HG02884 (cell line): ENCODE measurements at regions not wholly inside any gene's neighbourhood (a gene's known extent, or its start where the extent isn't known, plus 50 kb on each side); places are given as distances from the start of the nearest gene placed in this dataset.
A peak's percentile ranks its signal among the peaks of the same experiment; 100 is the strongest.
"Not testable (repeated sequence)": the region's sequence is repeated elsewhere in the genome, so short reads cannot be mapped to it uniquely, and the experiment has no call there.

Experiments
- ATAC-seq: cut with Tn5 transposase; IDR thresholded peaks from one replicate; pipeline ENCODE4 v1.9.1; 2021; ENCODE audit warnings: mild to moderate bottlenecking, moderate library complexity; ENCODE audit not compliant: unreplicated experiment

DNA sequence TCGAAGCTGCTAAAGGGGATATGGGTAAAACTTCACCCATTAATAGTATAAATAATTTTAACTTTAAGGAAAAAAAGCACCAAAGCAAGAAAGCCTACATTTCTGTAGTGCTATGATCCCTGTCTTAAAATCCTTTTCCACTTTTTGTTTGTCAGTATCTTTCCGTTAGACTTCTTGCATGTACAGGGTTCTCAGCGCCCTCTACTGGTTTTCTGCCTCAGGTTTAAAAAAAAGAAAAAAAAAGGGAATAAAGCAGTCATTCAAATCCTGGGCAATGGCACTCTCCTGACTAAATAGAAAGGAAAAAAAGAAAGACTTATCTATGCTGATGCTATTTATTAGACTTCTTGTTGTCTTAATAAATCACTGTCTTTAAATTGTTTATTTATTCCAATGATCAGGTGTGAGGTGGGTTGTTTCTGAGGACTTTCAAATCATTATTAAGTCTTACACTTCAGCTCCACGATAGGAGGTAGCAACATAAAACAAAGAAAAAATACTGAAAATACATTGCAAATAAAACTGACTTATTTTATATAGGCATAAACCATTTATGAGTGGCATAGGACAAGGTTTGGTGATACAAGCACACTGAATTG is 475.4 kb upstream of the NR5A2 start:
- ATAC-seq = no peak

DNA sequence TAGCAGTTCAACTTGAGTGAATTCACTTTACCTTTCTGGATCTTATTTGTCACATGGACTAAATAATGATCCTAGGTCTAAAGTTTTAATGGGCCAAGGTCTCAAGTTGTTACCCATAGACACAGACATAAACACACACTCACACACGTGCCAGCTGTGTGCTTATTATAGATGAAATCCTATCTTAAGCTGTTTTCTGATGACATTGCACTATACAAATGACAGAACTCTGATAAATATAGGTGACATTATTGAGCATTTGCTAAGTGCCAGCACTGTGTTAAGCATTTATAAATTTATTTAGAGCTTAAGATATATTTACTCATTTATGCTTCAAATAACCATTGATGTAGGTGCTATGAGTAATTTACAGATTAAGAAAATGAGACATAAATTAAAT is 474.4 kb upstream of the NR5A2 start:
- ATAC-seq = no peak

DNA sequence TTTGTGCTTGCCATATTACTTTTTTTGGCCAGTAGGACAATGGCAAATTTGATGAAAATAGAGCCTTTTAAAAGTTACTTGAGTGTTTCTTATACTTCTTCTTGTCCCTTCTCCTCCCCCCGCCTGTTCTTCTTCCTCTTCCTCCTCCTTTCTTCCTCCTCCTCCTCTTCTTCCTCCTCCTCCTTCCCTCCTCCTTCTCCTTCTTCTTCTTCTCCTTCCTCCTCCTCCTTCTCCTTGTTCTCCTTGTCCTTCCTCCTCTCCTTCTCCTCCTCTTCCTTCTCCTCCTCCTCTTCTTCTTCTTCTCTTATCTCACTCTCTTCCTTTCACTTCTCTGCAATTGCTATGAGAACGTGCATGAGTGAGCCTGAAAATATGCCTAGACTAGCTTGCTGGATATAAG is 466.2 kb upstream of the NR5A2 start:
- ATAC-seq = no peak

DNA sequence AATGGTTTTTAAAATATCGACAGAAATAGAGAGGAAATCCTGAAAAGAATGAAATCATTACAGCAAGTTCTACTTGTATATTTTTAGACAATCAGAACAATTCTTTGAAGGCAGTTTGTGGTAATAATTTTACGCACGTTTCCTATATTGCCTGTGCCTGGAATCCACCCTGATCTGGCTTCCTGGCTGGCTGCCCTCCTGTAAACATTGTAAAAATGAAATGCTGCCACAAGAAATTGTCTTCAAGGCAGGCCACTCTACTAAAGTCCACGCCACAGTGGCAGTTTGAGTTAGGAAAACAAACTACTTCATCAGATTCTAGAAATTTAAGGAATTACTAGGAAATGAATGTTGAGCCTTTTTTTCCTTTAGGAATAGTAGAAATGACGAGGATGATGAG is 454.5 kb upstream of the NR5A2 start:
- no peak for ATAC-seq

DNA sequence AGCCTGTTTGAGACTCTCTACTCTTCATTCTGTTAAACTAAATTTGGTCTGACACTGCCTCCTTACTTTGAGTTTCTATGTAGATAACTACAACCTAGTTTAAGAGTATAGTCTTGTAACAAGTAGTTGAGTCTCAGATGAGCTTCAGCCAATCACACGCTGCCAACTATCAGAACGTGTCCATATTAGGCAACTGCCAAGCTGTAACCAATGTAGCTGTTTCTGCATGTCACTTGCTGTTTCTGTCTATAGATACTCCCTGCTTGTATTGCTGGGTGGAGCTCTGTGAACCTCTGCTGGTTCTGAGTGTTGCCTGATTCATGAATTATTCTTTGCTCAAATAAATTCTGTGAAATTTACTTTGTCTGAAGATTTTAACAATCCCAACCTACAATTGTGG is 452.6 kb upstream of the NR5A2 start:
- no peak for ATAC-seq

DNA sequence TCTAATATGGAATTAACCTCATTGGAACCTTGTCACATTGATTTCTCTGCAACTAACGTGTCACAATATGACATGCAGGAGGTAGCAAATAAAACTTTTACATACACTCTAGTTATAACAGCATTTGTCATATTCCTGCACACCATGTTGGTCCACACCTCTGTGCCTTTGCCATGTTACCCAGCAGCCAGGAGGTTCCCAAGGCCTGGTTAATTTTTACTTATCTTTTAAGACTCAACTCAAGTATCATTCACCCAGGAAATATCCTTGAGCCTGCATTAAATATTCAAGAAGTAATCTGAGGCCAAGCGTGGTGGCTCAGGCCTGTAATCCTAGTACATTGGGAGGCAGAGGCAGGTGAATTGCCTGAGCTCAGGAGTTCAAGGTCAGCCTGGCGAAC is 447.2 kb upstream of the NR5A2 start:
- no peak for ATAC-seq

DNA sequence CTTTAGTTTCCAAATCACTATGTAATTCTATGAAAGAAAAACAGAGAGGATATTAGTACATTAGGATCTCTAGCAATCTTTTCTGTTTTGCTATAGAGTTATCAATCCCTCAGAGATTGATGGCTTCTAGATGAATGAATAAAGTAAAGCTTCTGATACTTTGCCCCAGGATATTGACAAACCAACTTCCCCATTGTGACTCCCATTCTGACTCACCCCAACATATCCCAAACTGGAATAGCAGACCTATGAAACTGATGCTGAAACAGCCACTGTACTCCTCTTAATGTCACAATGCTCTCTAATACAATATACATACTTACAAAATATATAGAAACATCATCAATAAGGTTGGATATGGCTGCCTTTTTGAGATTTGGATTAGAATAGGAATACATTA is 442.1 kb upstream of the NR5A2 start:
- ATAC-seq = no peak

DNA sequence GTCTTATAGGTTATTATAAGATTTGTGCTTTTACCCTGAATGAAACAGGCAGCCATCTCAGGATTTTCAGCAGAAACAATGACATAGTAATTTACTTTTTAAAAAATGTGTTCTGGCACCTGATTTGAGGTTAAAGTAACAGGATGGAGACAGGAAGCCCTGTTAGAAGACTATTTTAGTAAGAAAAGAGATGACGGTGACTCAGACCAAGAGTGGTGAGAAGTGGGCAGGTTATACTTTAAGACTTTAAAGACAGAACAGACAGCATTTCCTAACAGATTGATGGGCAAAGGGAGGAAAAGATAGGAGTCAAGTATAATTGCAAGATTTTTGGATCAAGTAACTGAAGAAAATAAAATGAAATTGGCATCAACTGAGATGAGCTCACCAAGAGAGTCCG is 436.8 kb upstream of the NR5A2 start:
- peak; percentile 96 for ATAC-seq

DNA sequence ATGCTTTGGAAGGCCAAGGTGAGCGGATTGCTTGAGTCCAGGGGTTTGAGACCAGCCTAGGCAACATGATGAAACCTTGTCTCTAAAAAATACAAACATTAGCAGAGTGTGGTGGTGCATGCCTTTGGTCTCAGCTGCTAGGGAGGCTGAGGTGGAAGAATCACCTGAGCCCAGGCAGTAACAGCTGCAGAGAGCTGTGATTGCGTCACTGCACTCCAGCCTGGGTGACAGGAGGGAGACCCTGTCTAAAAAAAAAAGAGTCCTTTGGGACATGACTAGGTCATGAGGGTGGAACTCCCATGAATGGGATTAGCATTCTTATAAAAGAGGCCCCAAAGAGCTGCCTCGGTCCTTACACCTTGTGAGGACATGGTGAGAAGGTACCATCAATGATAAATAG is 436.0 kb upstream of the NR5A2 start:
- ATAC-seq = no peak

DNA sequence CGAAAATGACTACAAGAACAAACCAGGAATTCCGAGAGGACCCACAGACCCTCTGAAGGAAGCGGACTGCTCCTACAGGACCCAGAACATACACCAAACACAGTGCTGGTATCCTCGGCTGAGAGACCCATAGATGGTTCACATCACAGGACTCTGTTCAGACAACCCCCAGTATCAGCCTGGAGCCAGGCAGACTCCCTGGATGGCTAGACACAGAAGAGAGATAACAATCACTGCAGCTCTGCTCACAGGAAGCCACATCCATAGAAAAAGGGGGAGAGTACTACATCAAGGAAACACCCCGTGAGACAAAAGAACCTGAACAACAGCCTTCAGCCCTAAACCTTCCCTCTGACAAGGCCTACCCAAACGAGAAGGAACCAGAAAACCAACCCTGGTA is 434.0 kb upstream of the NR5A2 start:
- ATAC-seq = no peak

DNA sequence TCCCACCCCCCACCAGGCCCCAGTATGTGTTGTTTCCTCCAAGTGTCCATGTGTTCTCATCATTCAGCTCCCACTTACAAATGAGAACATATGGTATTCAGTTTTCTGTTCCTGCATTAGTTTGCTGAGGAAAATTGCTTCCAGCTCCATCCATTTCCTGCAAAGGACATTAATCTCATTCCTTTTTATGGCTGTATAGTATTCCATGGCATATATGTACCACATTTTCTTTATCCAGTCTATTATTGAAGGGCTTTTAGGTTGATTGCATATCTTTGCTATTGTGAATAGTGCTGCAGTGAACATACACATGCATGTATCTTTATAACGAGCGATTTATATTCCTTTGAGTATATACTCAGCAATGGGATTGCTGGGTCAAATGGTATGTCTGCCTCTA is 431.1 kb upstream of the NR5A2 start:
- ATAC-seq = not testable (repeated sequence)

DNA sequence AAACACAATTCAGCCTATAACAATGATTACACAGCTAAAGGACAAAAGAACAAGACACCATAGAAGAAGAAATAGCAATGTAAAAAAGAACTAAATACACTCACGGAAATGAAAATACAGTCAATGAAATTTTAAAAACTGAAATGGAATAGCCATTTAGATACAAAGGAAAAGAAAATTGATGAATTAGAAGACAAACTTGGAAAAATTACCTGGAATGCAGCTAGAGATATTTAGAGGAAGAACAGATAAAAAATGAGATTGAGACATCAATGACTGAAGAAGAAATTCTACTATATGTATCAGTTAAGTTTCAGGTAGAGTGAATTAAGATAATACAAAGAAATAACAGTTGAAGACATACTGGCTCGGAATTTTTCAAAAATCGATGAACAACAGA is 430.4 kb upstream of the NR5A2 start:
- ATAC-seq = no peak

DNA sequence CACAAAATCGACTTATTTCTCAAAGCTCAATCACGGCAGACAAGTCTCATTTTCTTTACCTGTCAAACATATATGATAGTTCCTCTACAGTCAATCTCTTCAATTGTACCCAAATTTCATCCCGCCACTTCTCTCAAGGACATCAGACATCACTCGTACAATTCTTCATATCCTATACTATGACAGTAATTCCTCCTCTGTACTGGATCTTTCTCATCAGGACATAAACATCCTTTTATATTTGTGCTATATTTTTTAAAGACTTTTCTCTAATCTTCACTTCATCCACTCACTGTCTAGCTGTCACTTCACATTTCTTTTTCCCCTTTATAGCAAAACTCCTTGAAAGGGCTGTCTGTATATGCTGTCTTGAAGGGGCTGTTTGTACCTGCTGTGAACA is 419.1 kb upstream of the NR5A2 start:
- ATAC-seq = no peak

DNA sequence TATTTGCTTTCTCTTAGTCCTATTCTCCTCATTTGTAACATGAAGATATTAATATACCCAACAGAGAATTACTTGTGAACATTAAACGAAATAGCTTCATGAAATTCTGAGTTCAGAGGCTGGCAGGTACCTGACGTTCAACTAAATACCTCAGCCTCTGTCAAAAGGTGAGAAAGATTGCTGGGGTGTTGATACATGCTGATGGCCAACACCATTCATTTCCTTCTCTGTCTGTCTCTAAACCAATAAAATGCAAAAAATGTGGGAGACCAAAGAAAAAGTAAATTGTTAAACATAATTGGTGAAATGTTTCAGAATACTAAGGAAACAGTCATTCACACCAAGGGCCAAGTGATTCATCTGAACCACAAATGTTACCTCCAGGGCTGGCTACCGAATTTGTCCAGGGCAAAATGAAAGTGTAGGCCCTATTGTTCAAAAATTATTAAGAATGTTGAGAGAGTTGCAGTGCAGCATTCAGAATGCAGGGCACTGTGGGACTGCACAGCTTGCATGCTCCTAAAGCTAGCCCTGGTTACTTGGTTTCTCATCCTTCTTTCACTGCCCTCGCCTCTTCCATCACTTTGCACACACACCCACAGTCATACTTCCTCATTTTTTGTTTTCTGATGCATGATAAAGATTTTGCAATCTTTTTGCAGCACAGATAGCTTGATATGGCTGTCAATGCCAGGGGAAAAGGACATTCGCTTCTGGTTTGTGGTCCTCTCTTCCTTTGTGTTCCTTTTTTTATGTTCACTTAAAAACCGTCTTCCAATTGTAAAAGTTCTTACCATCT is 414.3 kb upstream of the NR5A2 start:
- ATAC-seq = peak; percentile 79

DNA sequence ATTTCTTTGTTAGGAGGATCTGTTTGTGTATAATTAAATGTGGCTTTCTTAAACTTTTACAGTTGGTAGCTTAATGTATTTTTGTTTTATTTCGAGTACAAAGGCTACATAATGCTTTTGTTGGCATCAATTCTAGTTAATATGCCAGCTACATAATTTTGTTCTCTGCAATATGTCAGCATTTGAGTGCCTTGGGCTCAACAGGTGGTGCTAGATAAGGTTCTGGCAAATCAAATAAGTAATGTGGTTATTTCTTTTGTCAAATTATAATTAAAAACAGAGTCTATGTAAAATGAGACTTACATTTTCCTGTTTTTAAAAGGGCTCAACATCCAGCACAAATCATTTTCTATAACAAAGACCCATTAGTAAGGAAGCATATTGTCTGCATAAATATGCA is 410.6 kb upstream of the NR5A2 start:
- ATAC-seq = no peak

DNA sequence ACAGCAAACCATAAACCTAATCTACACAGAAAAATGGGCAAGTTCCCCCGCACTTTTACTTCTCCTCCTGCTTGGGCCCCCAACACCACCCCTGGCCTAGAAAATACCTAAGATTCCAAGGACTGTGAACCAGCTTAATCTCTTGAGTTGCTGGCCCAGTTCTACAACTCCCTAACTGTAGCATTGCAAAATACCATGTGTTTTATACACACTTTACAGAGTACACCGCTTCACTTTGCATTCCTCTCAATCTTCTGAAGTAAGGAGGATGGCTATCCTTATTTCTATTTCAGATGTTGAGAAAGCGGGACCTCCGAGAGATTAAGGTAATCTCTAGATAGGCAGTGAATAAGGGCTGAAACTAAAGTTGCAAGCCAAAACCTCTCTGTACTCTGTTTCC is 408.3 kb upstream of the NR5A2 start:
- no peak for ATAC-seq

DNA sequence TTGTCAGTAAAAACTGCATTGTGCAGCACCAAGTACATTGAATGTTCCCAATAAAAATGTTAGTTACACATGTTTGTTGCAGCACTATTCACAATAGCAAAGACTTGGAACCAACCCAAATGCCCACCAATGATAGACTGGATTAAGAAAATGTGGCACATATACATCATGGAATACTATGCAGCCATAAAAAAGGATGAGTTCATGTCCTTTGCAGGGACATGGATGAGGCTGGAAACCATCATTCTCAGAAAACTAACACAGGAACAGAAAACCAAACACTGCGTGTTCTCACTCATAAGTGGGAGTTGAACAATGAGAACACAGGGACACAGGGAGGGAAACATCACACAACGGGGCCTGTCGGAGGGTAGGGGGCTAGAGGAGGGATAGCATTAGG is 401.3 kb upstream of the NR5A2 start:
- ATAC-seq = not testable (repeated sequence)

DNA sequence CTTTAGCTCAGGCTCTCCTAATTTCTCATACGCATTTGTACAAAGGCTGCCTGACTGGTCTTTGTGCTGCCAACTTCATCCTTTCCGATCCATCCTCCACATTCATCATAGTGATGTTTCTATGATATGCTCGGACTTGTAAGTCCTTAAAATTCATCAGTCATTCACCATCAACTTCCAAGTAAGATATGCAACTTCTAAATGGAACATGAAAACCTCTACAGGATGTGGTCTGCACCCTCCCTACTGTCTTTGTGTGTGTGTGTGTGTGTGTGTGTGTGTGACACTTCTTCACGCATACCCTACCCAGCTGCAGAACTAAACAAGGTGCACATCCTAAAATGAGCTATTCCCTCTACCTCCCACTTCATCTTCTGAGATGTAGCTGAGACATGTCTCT is 397.9 kb upstream of the NR5A2 start:
- ATAC-seq = no peak

DNA sequence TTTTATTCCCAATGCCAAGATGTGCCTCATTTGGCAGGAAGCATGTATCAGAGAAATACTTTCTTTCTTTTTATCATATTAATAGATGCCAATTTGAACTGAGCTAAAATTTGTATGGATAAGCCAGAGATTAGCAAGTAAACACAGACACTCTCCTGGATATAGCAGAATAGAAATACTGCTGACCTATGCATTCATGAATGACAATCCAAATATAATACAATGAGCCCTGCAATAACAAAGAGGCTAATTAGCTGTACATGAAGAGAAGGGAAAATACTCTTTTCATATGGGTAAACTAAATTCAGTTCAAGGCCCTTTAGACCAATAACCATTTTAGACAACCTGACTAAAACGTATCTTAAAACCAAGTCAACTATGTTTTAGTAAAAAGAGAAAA is 388.1 kb upstream of the NR5A2 start:
- ATAC-seq = no peak

DNA sequence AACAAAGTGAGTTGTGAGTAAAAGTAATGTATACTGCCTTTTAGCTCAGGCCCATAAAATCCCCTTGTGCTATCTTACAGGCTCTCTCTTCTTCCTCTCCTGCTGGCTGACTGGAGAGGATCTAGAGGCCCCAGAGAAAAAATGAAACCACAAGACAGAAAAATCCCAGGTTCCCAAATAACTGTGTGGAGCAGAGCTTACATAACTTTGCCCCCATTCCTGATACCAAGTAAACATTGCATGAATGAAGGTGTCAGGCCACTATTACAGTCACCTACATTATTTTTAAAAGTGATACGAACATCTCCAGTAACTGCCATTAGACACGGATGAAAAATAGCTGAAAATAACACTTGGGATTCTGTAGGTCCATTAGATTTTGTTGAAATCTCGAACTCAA is 386.0 kb upstream of the NR5A2 start:
- ATAC-seq = no peak

DNA sequence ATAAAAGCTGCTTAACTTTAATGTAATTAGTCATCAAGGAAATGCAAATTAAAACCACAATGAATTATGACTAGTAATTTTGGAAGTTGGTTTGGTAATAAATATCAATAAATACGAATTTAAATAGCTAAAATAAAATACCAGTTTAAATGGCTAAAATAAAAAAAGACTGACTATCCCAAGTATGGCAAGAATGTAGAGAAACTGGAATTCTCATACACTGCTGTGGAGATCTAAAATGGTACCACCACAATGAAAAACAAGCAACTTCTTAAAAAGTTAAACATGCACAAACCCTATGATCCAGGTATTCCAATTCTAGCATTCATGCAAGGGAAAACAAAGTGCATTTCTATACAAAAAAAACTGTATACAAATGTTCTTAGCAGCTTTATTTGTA is 382.6 kb upstream of the NR5A2 start:
- ATAC-seq = no peak

DNA sequence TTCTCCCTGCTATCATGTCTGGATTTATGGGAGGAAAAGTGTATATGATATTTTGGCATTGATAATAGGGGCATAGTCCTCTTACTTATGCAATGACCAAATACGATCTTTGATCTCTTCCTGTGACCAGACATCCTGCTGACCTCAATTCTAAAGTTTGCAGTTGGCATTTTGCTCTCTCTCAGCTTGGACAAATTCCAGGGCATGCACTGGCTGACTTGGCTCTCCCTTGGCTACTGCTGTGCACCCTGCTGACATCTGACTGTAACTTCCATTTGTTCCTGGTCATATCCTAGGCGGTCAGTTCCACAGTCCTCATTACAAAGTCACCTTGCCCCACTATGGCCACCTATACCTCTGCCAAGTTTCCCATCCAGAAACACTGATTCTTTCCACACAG is 380.7 kb upstream of the NR5A2 start:
- ATAC-seq = no peak

DNA sequence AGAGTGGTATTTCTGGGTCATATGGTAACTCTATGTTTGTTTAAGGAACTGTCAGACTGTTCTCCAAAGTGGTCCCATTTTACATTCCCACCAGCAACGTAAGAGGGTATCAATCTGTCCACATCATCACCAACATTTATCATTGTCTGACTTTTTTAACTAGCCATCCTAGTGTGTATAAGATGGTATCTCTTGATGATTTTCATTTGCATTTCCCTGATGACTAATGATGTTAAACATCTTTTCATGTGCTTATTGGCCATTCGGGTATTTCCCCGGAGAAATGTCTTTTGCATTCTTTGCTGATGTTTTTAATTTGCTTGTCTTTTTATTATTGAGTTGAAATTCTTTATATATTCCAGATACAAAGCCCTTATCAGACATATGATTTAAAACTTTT is 370.1 kb upstream of the NR5A2 start:
- ATAC-seq = no peak
